K562 (cell line): ENCODE measurements at regions not wholly inside any gene's neighbourhood (a gene's known extent, or its start where the extent isn't known, plus 50 kb on each side); places are given as distances from the start of the nearest gene placed in this dataset.

Experiments used
- ATAC-seq: fragments of 200-7000 bp; cut with Tn5 transposase; 3 replicates; pipeline ENCODE4 v1.9.1; 2020; ENCODE audit warnings: moderate library complexity
- BruUV-seq: library from RNA; stranded (reverse); fragments of 400-500 nt; replicated peaks from 2 replicates; lab custom pipeline; 2021; lab: Mats Ljungman, UMichigan
- CTCF ChIA-PET: fragments of 300-600 bp; formaldehyde crosslinking; extraction: SDS; loops from one replicate; lab custom pipeline; 2021; ENCODE audit warnings: low intra/inter-chr PET ratio; lab: Yijun Ruan, JAX
- POLR2A ChIA-PET: fragments of 300-600, 350-650 bp; sonication (Branson Sonifier 250); formaldehyde crosslinking; extraction: SDS; loops from one replicate; lab custom pipeline; 2021; ENCODE audit warnings: antibody characterized with exemption, inconsistent platforms; lab: Yijun Ruan, JAX
- DNase-seq, 4 experiments: peaks; one replicate each; pipeline versions ENCODE4 v3.0.0 to v3.0.0-alpha.2; 2011 to 2018; ENCODE audit warnings: low spot score in 3 of 4, mixed read lengths in 3 of 4; ENCODE audit errors: extremely low read depth in 1 of 4
- FAIRE-seq: peaks from 2 replicates; lab custom pipeline; 2011; peaks lifted over from hg19 to GRCh38; lab: Jason Lieb, UNC
- H2AFZ ChIP-seq: 2 replicates; pipeline ENCODE4 v1.6.0; 2011; ENCODE audit warnings: low read depth, low read length, control low read depth, inconsistent platforms
- H3K27ac ChIP-seq: fragments of 200-600 bp; 3 replicates; pipeline ENCODE4 v1.8.0; 2011; ENCODE audit warnings: low read depth, mild to moderate bottlenecking, control low read depth, inconsistent platforms, low read length, moderate library complexity, mixed read lengths; ENCODE audit errors: extremely low read depth
- H3K27me3 ChIP-seq, 2 experiments: fragments of 300-600 bp in 1 of 2; 2 replicates in 1 of 2; 3 replicates in 1 of 2; pipeline versions ENCODE4 v1.6.0 to v1.8.0; 2011; ENCODE audit warnings: inconsistent platforms in 2 of 2, low read length in 2 of 2, mild to moderate bottlenecking in 1 of 2, mixed read lengths in 1 of 2, moderate library complexity in 1 of 2; ENCODE audit not compliant: control insufficient read depth in 2 of 2, insufficient read depth in 2 of 2
- H3K36me3 ChIP-seq: fragments of 300-600 bp; 3 replicates; pipeline ENCODE4 v1.8.0; 2011; ENCODE audit warnings: mild to moderate bottlenecking, low read length, inconsistent platforms; ENCODE audit not compliant: control insufficient read depth, insufficient read depth
- H3K4me1 ChIP-seq, 2 experiments: fragments of 200-600 bp in 1 of 2; replicated peaks in 1 of 2; 2 replicates in 1 of 2; 3 replicates in 1 of 2; pipeline versions ENCODE4 v1.5.1 to v1.8.0; 2011; ENCODE audit warnings: inconsistent platforms in 2 of 2, low read length in 2 of 2, mild to moderate bottlenecking in 1 of 2, mixed read lengths in 1 of 2, moderate library complexity in 1 of 2; ENCODE audit not compliant: control insufficient read depth in 2 of 2, insufficient read depth in 2 of 2
- H3K4me2 ChIP-seq: 2 replicates; pipeline ENCODE4 v1.6.1; 2011; ENCODE audit warnings: low read length, control low read depth, inconsistent platforms, mixed read lengths; ENCODE audit not compliant: insufficient read depth
- H3K4me3 ChIP-seq: fragments of 200-600 bp; sonication (generic), shearing (Covaris generic); 2 replicates; pipeline ENCODE4 v1.5.1; 2016; ENCODE audit warnings: control low read depth, inconsistent platforms
- H3K79me2 ChIP-seq: fragments of 200-600 bp; 3 replicates; pipeline ENCODE4 v1.8.0; 2011; ENCODE audit warnings: low read length, inconsistent platforms; ENCODE audit not compliant: control insufficient read depth, insufficient read depth
- H3K9ac ChIP-seq, 2 experiments: 2 replicates each; pipeline versions ENCODE4 v1.6.0 to v1.6.1; 2011; ENCODE audit warnings: low read depth in 2 of 2, low read length in 2 of 2, control low read depth in 1 of 2, inconsistent platforms in 1 of 2, mild to moderate bottlenecking in 1 of 2, mixed read lengths in 1 of 2; ENCODE audit not compliant: insufficient read depth in 1 of 2
- H3K9me1 ChIP-seq: one replicate; pipeline ENCODE4 v1.6.0; 2011; ENCODE audit warnings: inconsistent platforms, mild to moderate bottlenecking, low read length, moderate library complexity; ENCODE audit not compliant: control insufficient read depth, insufficient read depth
- H3K9me3 ChIP-seq: replicated peaks from 2 replicates; pipeline ENCODE4 v1.5.1; 2011; ENCODE audit warnings: low read depth, low read length, inconsistent platforms; ENCODE audit not compliant: control insufficient read depth, insufficient read depth
- H4K20me1 ChIP-seq: replicated peaks from 2 replicates; pipeline ENCODE4 v1.6.1; 2011; ENCODE audit warnings: low read length, inconsistent platforms, mixed read lengths; ENCODE audit not compliant: control insufficient read depth, insufficient read depth
- GABPB2 ChIP-seq: fragments of 250-450 bp; sonication (Bioruptor Pico); conservative IDR thresholded peaks from 2 replicates; pipeline ENCODE4 v1.5.1; 2021; ENCODE audit warnings: mild to moderate bottlenecking
- RAD21 ChIP-seq, 2 experiments: fragments of 250-450 bp in 1 of 2; fragments of 450-650 bp in 1 of 2; sonication (Bioruptor Pico) in 1 of 2; formaldehyde crosslinking in 1 of 2; IDR thresholded peaks in 1 of 2; conservative IDR thresholded peaks in 1 of 2; 2 replicates each; pipeline versions ENCODE4 v1.4.0 to v1.8.0; 2020 to 2022; ENCODE audit warnings: mild to moderate bottlenecking in 2 of 2, moderate library complexity in 1 of 2
- ZNF263 ChIP-seq: sonication (generic); formaldehyde crosslinking; IDR thresholded peaks from 2 replicates; pipeline ENCODE4 v1.8.0; 2022; ENCODE audit warnings: mild to moderate bottlenecking, missing genetic modification reagents, borderline replicate concordance
- WGBS: fragments of 100-300 bp; shearing (Covaris generic); methylation state at CpG from one replicate; pipeline ENCODE4 v1.1.6; 2016; ENCODE audit warnings: low coverage, mixed read lengths; ENCODE audit not compliant: insufficient coverage; ENCODE audit errors: missing lambda C conversion rate; 5-methylcytosine and 5-hydroxymethylcytosine counted together
- in situ Hi-C: fragments of 300-500 bp; cut with MboI; formaldehyde crosslinking; loops from 4 replicates; pipeline ENCODE4 v1.15.0; 2018; ENCODE audit warnings: inconsistent platforms, mixed read lengths
- intact Hi-C: fragments of 100-400 bp; cut with micrococcal nuclease; formaldehyde crosslinking; loops from 2 replicates; pipeline ENCODE4 v1.14.2; 2022
- TF ChIP-seq, protein P1 (sequence below), 3 experiments: IDR thresholded peaks in 2 of 3; conservative IDR thresholded peaks in 1 of 3; 2 replicates each; pipeline ENCODE4 v1.5.1; 2011 to 2012; ENCODE audit warnings: low read length in 3 of 3, mild to moderate bottlenecking in 3 of 3, control low read depth in 2 of 3, improper control_type of control experiment in 1 of 3, inconsistent platforms in 1 of 3, low read depth in 1 of 3, mixed read lengths in 1 of 3, moderate library complexity in 1 of 3; ENCODE audit not compliant: insufficient read depth in 2 of 3

DNA sequence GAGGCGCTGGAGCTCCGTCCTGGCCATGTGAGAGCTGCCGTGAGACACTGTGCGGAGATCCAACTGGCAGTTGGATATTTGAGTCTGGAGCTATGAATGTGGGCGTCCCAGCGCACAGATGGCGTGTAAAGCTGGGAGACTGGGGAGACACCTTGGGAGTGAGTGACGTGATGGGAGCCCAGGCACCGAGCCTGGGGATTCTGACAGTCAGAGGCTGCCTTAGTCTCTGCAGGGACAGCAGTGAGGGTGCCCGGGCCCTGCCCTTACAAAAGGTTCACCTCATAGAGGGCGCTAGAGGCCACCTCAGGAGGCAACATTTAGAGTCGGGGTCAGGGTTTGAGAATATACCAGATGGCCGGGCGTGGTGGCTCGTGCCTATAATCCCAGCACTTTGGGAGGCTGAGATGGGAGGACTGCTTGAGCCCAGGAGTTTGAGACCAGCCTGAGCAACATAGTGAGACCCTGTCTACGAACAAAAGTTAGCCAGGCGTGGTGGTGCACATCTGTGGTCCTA lies 194.1 kb upstream of the GSE1 start:
- POLR2A ChIA-PET = interaction anchor here (0.6 kb wide), 1 partner anchor 72 kb away, joined by 3 read pairs; no protein-coding TSS in a partner anchor
- intact Hi-C loops (no loop called here), in situ Hi-C loops (no loop called here)
- H3K36me3 ChIP-seq = no peaks in the 10 kb centered on the region
- no peak overlapping the region for H3K4me2 ChIP-seq
- CTCF ChIA-PET = interaction anchor here (1.6 kb wide), 1 partner anchor 132 kb away, joined by 4 read pairs; no protein-coding TSS in a partner anchor
- H3K27ac ChIP-seq = no peak overlapping the region
- BruUV-seq = no TSS peak
- peaks cover 3% of the 10 kb centered on the region for H3K9me1 ChIP-seq
- WGBS = 75% methylated on average over 17 of the region's 17 CpGs
- H3K9ac ChIP-seq = peak overlapping the region in 1 of 2 experiments; percentile 81; a peak in 2 of 4 replicates
- H3K79me2 ChIP-seq = peaks cover 6% of the 10 kb centered on the region; the same call in 2 of the 3 replicates
- H3K4me1 ChIP-seq = peaks cover 23 to 79% of the 10 kb centered on the region in 2 experiments
- H3K9me3 ChIP-seq = peaks cover 3% of the 10 kb centered on the region
- H3K27me3 ChIP-seq = no peaks in the 10 kb centered on the region
- TF ChIP-seq RAD21 (CRISPR knock-in tag; conservative IDR thresholded peaks at IDR 0.05 in 1 of 2, IDR thresholded peaks at IDR 0.05 in 1 of 2) (peak in 1 of 2 experiments; percentile 19; a peak in 1 of 4 replicates), ZNF263 (CRISPR knock-in tag) (0 out of 2 replicates have a peak, but pooled peaks have one; percentile 25), GABPB2 (CRISPR knock-in tag) (no peak)
- TF ChIP-seq, protein P1, sequence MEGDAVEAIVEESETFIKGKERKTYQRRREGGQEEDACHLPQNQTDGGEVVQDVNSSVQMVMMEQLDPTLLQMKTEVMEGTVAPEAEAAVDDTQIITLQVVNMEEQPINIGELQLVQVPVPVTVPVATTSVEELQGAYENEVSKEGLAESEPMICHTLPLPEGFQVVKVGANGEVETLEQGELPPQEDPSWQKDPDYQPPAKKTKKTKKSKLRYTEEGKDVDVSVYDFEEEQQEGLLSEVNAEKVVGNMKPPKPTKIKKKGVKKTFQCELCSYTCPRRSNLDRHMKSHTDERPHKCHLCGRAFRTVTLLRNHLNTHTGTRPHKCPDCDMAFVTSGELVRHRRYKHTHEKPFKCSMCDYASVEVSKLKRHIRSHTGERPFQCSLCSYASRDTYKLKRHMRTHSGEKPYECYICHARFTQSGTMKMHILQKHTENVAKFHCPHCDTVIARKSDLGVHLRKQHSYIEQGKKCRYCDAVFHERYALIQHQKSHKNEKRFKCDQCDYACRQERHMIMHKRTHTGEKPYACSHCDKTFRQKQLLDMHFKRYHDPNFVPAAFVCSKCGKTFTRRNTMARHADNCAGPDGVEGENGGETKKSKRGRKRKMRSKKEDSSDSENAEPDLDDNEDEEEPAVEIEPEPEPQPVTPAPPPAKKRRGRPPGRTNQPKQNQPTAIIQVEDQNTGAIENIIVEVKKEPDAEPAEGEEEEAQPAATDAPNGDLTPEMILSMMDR (IDR thresholded peaks at IDR 0.05 in 2 of 3, conservative IDR thresholded peaks at IDR 0.05 in 1 of 3; ENCODE audit: insufficient read depth in 2 of 3, low read depth in 1 of 3, low read length in 3 of 3) = peak; percentile 33 to 37 (median 34); a peak in 3 of 6 replicates
- peaks cover 8% of the 10 kb centered on the region; the same call in 1 of the 2 replicates for H4K20me1 ChIP-seq
- no peak overlapping the region for H2AFZ ChIP-seq
- no peak for DNase-seq
- ATAC-seq = no peak
- FAIRE-seq = no peak
- H3K4me3 ChIP-seq = no peak overlapping the region
